Liver (tissue), 3 donors: ENCODE measurements at regions not wholly inside any gene's neighbourhood (a gene's known extent, or its start where the extent isn't known, plus 50 kb on each side); places are given as distances from the start of the nearest gene placed in this dataset.

Source experiments
- FOXA2 ChIP-seq: IDR thresholded peaks from 2 replicates; pipeline ENCODE4 v1.6.1; 2016; ENCODE audit warnings: antibody characterized with exemption
- HNF4A ChIP-seq, 2 donors: conservative IDR thresholded peaks; 2 replicates each; pipeline ENCODE4 v1.6.1; 2016; ENCODE audit warnings: antibody characterized with exemption in 2 of 2, mild to moderate bottlenecking in 2 of 2
- JUND ChIP-seq, 2 donors: IDR thresholded peaks; 2 replicates each; pipeline ENCODE4 v1.6.1; 2016; ENCODE audit warnings: antibody characterized with exemption in 2 of 2
- RAD21 ChIP-seq, 2 donors: IDR thresholded peaks; 2 replicates each; pipeline ENCODE4 v1.6.1; 2016; ENCODE audit warnings: antibody characterized with exemption in 2 of 2, mild to moderate bottlenecking in 2 of 2
- TAF1 ChIP-seq: conservative IDR thresholded peaks from 2 replicates; pipeline ENCODE4 v1.6.1; 2016; ENCODE audit warnings: antibody characterized with exemption, mild to moderate bottlenecking
- TF ChIP-seq, protein P1 (sequence below): fragments of 150-350 bp; IDR thresholded peaks from 2 replicates; pipeline ENCODE4 v1.5.1; 2017; ENCODE audit warnings: improper control_type of control experiment, low read depth, low read length; ENCODE audit not compliant: missing input control
- TF ChIP-seq, protein P2 (sequence below): IDR thresholded peaks from 2 replicates; pipeline ENCODE4 v1.6.1; 2016; ENCODE audit warnings: antibody characterized with exemption, mild to moderate bottlenecking
- TF ChIP-seq, protein P3 (sequence below): IDR thresholded peaks from 2 replicates; pipeline ENCODE4 v1.6.1; 2016; ENCODE audit warnings: antibody characterized with exemption
- TF ChIP-seq, protein P4 (sequence below): IDR thresholded peaks from 2 replicates; pipeline ENCODE4 v1.6.1; 2016; ENCODE audit warnings: antibody characterized with exemption
- TF ChIP-seq, protein P5 (sequence below): IDR thresholded peaks from 2 replicates; pipeline ENCODE4 v1.6.1; 2016; ENCODE audit warnings: antibody characterized with exemption
- donor health status: healthy.
- donor health status: healthy.

DNA sequence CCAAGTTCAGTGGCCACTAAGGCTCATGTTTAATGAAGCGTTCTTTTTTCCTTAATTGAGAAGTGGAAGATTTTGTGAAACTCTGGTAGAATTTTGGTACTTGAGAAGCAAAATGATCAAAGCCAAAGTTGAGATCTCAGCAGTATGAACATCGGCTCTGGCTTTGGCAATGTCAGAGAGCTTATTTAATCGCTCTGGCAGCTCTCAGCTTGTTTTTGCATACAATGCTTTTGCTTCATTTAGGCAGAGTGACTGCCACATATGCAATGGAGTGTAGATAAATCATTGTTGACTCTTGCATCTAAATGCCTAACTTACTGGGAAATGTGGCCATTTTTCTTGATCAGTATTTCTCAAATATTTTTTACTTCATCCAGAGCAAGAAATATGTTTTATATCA is 135.7 kb downstream of the AASDH start:
- TF ChIP-seq, protein P1, sequence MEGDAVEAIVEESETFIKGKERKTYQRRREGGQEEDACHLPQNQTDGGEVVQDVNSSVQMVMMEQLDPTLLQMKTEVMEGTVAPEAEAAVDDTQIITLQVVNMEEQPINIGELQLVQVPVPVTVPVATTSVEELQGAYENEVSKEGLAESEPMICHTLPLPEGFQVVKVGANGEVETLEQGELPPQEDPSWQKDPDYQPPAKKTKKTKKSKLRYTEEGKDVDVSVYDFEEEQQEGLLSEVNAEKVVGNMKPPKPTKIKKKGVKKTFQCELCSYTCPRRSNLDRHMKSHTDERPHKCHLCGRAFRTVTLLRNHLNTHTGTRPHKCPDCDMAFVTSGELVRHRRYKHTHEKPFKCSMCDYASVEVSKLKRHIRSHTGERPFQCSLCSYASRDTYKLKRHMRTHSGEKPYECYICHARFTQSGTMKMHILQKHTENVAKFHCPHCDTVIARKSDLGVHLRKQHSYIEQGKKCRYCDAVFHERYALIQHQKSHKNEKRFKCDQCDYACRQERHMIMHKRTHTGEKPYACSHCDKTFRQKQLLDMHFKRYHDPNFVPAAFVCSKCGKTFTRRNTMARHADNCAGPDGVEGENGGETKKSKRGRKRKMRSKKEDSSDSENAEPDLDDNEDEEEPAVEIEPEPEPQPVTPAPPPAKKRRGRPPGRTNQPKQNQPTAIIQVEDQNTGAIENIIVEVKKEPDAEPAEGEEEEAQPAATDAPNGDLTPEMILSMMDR: no peak
- TF ChIP-seq RAD21 (IDR thresholded peaks at IDR 0.05): no peak
- no peak for TF ChIP-seq HNF4A (conservative IDR thresholded peaks at IDR 0.05)
- TF ChIP-seq, protein P2, sequence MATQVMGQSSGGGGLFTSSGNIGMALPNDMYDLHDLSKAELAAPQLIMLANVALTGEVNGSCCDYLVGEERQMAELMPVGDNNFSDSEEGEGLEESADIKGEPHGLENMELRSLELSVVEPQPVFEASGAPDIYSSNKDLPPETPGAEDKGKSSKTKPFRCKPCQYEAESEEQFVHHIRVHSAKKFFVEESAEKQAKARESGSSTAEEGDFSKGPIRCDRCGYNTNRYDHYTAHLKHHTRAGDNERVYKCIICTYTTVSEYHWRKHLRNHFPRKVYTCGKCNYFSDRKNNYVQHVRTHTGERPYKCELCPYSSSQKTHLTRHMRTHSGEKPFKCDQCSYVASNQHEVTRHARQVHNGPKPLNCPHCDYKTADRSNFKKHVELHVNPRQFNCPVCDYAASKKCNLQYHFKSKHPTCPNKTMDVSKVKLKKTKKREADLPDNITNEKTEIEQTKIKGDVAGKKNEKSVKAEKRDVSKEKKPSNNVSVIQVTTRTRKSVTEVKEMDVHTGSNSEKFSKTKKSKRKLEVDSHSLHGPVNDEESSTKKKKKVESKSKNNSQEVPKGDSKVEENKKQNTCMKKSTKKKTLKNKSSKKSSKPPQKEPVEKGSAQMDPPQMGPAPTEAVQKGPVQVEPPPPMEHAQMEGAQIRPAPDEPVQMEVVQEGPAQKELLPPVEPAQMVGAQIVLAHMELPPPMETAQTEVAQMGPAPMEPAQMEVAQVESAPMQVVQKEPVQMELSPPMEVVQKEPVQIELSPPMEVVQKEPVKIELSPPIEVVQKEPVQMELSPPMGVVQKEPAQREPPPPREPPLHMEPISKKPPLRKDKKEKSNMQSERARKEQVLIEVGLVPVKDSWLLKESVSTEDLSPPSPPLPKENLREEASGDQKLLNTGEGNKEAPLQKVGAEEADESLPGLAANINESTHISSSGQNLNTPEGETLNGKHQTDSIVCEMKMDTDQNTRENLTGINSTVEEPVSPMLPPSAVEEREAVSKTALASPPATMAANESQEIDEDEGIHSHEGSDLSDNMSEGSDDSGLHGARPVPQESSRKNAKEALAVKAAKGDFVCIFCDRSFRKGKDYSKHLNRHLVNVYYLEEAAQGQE: no peak
- TF ChIP-seq, protein P3, sequence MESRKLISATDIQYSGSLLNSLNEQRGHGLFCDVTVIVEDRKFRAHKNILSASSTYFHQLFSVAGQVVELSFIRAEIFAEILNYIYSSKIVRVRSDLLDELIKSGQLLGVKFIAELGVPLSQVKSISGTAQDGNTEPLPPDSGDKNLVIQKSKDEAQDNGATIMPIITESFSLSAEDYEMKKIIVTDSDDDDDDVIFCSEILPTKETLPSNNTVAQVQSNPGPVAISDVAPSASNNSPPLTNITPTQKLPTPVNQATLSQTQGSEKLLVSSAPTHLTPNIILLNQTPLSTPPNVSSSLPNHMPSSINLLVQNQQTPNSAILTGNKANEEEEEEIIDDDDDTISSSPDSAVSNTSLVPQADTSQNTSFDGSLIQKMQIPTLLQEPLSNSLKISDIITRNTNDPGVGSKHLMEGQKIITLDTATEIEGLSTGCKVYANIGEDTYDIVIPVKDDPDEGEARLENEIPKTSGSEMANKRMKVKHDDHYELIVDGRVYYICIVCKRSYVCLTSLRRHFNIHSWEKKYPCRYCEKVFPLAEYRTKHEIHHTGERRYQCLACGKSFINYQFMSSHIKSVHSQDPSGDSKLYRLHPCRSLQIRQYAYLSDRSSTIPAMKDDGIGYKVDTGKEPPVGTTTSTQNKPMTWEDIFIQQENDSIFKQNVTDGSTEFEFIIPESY: no peak
- TF ChIP-seq, protein P4, sequence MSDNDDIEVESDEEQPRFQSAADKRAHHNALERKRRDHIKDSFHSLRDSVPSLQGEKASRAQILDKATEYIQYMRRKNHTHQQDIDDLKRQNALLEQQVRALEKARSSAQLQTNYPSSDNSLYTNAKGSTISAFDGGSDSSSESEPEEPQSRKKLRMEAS: no peak
- no peak for TF ChIP-seq JUND (IDR thresholded peaks at IDR 0.05)
- TF ChIP-seq, protein P5, sequence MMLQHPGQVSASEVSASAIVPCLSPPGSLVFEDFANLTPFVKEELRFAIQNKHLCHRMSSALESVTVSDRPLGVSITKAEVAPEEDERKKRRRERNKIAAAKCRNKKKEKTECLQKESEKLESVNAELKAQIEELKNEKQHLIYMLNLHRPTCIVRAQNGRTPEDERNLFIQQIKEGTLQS: no peak
- TF ChIP-seq FOXA2: no peak
- TF ChIP-seq TAF1: no peak
